ENCODE measurements at regions not wholly inside any gene's neighbourhood (a gene's known extent, or its start where the extent isn't known, plus 50 kb on each side); places are given as distances from the start of the nearest gene placed in this dataset.

GRCh38 chr5:135715267-135716055 lies 119.0 kb upstream of the SLC25A48 start:
- Mint-ChIP-seq H3K27ac (no peak overlapping the region), H3K9me3 (no peaks in the 10 kb centered on the region), H3K4me3 (no peak overlapping the region), H3K36me3 (no peaks in the 10 kb centered on the region), H3K4me1 (no peaks in the 10 kb centered on the region), H3K27me3 (peaks cover 0 to 13% (median 9%) of the 10 kb centered on the region in 5 donors)
- H3K27ac ChIP-seq (ENCODE audit: low read depth, low read length): no peak overlapping the region
- no peak overlapping the region for H3K4me3 ChIP-seq (ENCODE audit: low read length)
- H3K27me3 ChIP-seq (ENCODE audit: control insufficient read depth in 2 of 2, insufficient read depth in 2 of 2, low read length in 2 of 2): no peaks in the 10 kb centered on the region
- no peak for ATAC-seq
- ChIA-PET CTCF (no interaction called here), POLR2A (no interaction called here)
- DNase-seq: no peak
- H3K36me3 ChIP-seq (ENCODE audit: control insufficient read depth in 2 of 3, insufficient read depth in 3 of 3, low read length in 3 of 3): no peaks in the 10 kb centered on the region
- no peaks in the 10 kb centered on the region for H3K9me3 ChIP-seq (ENCODE audit: control insufficient read depth in 2 of 3, low read length in 3 of 3)
- no peaks in the 10 kb centered on the region for H3K4me1 ChIP-seq (ENCODE audit: control insufficient read depth in 2 of 2, insufficient read depth in 2 of 2, low read length in 2 of 2)
- intact Hi-C loops (cut with micrococcal nuclease): no loop called here

DNA sequence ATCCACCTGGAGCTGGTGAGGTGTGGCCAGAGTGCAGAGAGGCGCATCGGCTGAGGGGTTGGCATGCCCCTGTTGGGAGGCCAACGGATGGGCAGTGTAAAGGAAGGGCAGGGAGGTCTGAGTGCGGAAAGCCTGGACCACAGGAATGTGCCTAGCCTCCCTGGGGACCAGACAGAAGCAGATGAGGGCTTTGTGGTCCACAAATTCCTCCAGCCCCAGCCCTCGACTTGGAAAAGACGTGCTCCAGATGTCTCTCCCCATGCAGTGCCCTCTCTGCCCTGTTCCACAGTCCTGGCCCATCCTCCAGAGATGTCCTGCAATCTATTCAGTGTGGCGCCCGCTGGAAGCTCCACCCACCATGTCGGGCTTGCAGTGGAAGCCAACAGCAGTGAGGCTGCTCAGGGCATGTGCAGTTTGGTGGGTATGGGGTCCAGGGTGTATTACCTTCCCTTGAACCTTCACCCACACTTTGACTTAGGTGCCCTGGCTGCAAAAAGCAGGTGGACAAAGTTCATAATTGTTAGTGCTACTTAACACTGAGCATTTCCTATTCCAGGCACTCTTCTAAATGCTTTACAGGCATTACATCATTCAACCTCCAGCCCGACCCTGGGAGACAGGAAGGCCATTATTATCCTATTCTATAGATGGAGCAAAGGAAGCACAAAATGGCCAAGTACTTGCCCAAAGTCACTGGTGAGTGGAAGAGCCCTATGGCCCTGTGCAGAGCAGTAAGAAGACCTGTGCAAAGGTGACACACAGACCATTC lies 120.2 kb upstream of the SLC25A48 start:
- Mint-ChIP-seq H3K4me3 (no peak overlapping the region), H3K27ac (no peak overlapping the region), H3K36me3 (no peaks in the 10 kb centered on the region), H3K27me3 (peaks cover 0 to 11% (median 7%) of the 10 kb centered on the region in 5 donors), H3K4me1 (no peaks in the 10 kb centered on the region), H3K9me3 (no peaks in the 10 kb centered on the region)
- intact Hi-C loops (cut with micrococcal nuclease): no loop called here
- Histone ChIP-seq H3K4me1 (ENCODE audit: control insufficient read depth in 2 of 2, insufficient read depth in 2 of 2, low read length in 2 of 2) (no peaks in the 10 kb centered on the region), H3K9me3 (ENCODE audit: control insufficient read depth in 2 of 3, low read length in 3 of 3) (no peaks in the 10 kb centered on the region), H3K36me3 (ENCODE audit: control insufficient read depth in 2 of 3, insufficient read depth in 3 of 3, low read length in 3 of 3) (no peaks in the 10 kb centered on the region), H3K27me3 (ENCODE audit: control insufficient read depth in 2 of 2, insufficient read depth in 2 of 2, low read length in 2 of 2) (no peaks in the 10 kb centered on the region), H3K27ac (ENCODE audit: low read depth, low read length) (no peak overlapping the region), H3K4me3 (ENCODE audit: low read length) (no peak overlapping the region)
- ATAC-seq (no peak), DNase-seq (no peak)
- ChIA-PET POLR2A (no interaction called here), CTCF (no interaction called here)

GRCh38 chr5:135713161-135713915 lies 121.1 kb upstream of the SLC25A48 start:
- H3K27ac ChIP-seq (ENCODE audit: low read depth, low read length): no peak overlapping the region
- Mint-ChIP-seq H3K9me3 (no peaks in the 10 kb centered on the region), H3K27ac (no peak overlapping the region), H3K27me3 (peaks cover 0 to 13% (median 4%) of the 10 kb centered on the region in 5 donors), H3K4me3 (no peak overlapping the region), H3K4me1 (no peaks in the 10 kb centered on the region), H3K36me3 (no peaks in the 10 kb centered on the region)
- POLR2A ChIA-PET: no interaction called here
- intact Hi-C loops (cut with micrococcal nuclease): no loop called here
- H3K4me1 ChIP-seq (ENCODE audit: control insufficient read depth in 2 of 2, insufficient read depth in 2 of 2, low read length in 2 of 2): no peaks in the 10 kb centered on the region
- ATAC-seq: no peak
- H3K9me3 ChIP-seq (ENCODE audit: control insufficient read depth in 2 of 3, low read length in 3 of 3): no peaks in the 10 kb centered on the region
- CTCF ChIA-PET: no interaction called here
- H3K36me3 ChIP-seq (ENCODE audit: control insufficient read depth in 2 of 3, insufficient read depth in 3 of 3, low read length in 3 of 3): no peaks in the 10 kb centered on the region
- no peaks in the 10 kb centered on the region for H3K27me3 ChIP-seq (ENCODE audit: control insufficient read depth in 2 of 2, insufficient read depth in 2 of 2, low read length in 2 of 2)
- no peak overlapping the region for H3K4me3 ChIP-seq (ENCODE audit: low read length)
- no peak for DNase-seq

DNA sequence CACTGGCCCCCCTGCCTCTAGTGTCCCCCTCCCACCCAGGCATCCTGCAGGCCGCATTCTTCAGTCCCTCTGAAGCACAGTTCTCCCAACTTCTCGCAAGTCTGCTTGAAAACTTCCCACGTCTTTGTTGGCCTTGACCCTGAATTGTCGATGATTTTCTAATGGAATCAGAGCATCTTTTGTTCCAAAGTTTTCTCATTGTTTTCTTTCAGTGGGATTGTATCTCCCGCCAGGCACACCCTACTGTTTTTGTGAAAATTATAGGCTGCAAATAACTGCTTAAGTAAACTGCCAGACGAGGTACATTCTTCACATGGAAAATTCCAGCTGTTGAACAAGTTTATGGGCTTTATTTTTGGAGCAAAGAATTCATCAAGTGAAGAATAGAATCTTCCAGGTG lies 122.6 kb upstream of the SLC25A48 start:
- Mint-ChIP-seq H3K27me3 (peaks cover 0 to 19% (median 2%) of the 10 kb centered on the region in 5 donors), H3K4me3 (no peak overlapping the region), H3K27ac (no peak overlapping the region), H3K36me3 (no peaks in the 10 kb centered on the region), H3K9me3 (no peaks in the 10 kb centered on the region), H3K4me1 (no peaks in the 10 kb centered on the region)
- Histone ChIP-seq H3K4me3 (ENCODE audit: low read length) (no peak overlapping the region), H3K27ac (ENCODE audit: low read depth, low read length) (no peak overlapping the region), H3K4me1 (ENCODE audit: control insufficient read depth in 2 of 2, insufficient read depth in 2 of 2, low read length in 2 of 2) (no peaks in the 10 kb centered on the region), H3K27me3 (ENCODE audit: control insufficient read depth in 2 of 2, insufficient read depth in 2 of 2, low read length in 2 of 2) (no peaks in the 10 kb centered on the region), H3K9me3 (ENCODE audit: control insufficient read depth in 2 of 3, low read length in 3 of 3) (no peaks in the 10 kb centered on the region), H3K36me3 (ENCODE audit: control insufficient read depth in 2 of 3, insufficient read depth in 3 of 3, low read length in 3 of 3) (no peaks in the 10 kb centered on the region)
- POLR2A ChIA-PET: no interaction called here
- DNase-seq (no peak), ATAC-seq (no peak)
- intact Hi-C loops (cut with micrococcal nuclease): no loop called here
- CTCF ChIA-PET: no interaction called here

DNA sequence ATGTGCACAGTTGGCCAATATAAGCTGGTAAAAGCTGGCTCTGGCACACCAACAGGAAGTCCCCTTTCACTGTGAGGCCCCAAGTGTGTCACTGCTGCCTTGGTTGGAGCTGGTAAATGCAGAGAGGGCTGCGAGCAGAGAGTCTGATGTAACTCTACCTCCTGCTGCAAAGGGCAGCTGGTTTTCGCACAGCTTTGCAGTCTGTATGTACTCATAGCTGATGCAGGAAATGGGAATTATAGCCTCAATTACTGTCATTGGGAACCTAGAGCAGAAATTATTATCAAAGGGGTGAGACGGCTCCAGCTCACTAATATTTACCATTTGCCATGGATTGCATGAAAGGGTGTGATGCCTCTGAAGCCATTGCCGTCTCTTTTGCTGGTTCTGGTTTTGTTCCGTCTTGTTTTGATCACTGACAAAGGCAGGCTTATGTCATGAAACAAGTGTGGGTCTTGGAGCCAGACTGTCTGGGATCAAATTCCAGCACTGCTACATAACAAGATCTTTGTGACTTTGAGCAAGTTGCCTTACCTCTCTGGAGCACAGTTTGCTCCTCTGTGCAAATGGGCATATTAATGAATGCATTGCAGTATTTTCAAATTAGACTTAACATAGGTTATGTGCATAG lies 124.3 kb upstream of the SLC25A48 start:
- H3K9me3 ChIP-seq (ENCODE audit: control insufficient read depth in 2 of 3, low read length in 3 of 3): no peaks in the 10 kb centered on the region
- CTCF ChIA-PET: no interaction called here

DNA sequence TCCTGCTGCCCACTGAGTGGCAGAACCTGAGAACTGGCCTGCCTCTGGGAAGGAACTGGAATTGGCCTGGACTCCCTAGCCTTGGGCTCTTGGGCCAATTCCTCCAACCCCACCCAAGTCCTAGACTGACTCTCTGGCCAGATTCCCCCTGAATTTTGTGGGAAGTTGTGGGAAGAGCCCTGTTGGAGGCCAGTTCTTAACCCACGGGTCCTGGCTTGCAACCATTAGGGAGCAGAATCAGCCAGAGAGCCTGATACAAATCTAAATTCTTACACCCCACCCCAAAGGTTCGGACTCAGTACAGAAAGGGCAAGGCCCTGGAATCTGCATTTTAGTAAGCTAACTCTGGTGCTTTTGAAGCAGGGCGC lies 125.3 kb upstream of the SLC25A48 start:
- CTCF ChIA-PET: no interaction called here

More for the DNA sequence above, 124.3 kb upstream of the SLC25A48 start:
- POLR2A ChIA-PET: no interaction called here
- Mint-ChIP-seq H3K4me1 (no peaks in the 10 kb centered on the region), H3K9me3 (peaks cover 0 to 2% (median 0%) of the 10 kb centered on the region in 11 donors), H3K36me3 (no peaks in the 10 kb centered on the region), H3K27ac (no peak overlapping the region), H3K27me3 (peaks cover 0 to 23% (median 2%) of the 10 kb centered on the region in 5 donors), H3K4me3 (no peak overlapping the region)
- intact Hi-C loops (cut with micrococcal nuclease): no loop called here
- Histone ChIP-seq H3K4me1 (ENCODE audit: control insufficient read depth in 2 of 2, insufficient read depth in 2 of 2, low read length in 2 of 2) (no peaks in the 10 kb centered on the region), H3K4me3 (ENCODE audit: low read length) (no peak overlapping the region), H3K27me3 (ENCODE audit: control insufficient read depth in 2 of 2, insufficient read depth in 2 of 2, low read length in 2 of 2) (no peaks in the 10 kb centered on the region), H3K27ac (ENCODE audit: low read depth, low read length) (no peak overlapping the region), H3K36me3 (ENCODE audit: control insufficient read depth in 2 of 3, insufficient read depth in 3 of 3, low read length in 3 of 3) (no peaks in the 10 kb centered on the region)
- ATAC-seq (no peak), DNase-seq (no peak)

More for the DNA sequence above, 125.3 kb upstream of the SLC25A48 start:
- peaks cover 0 to 2% (median 0%) of the 10 kb centered on the region in 11 donors for H3K9me3 Mint-ChIP-seq
- Histone ChIP-seq H3K4me3 (ENCODE audit: low read length) (no peak overlapping the region), H3K27ac (ENCODE audit: low read depth, low read length) (no peak overlapping the region), H3K9me3 (ENCODE audit: control insufficient read depth in 2 of 3, low read length in 3 of 3) (no peaks in the 10 kb centered on the region), H3K36me3 (ENCODE audit: control insufficient read depth in 2 of 3, insufficient read depth in 3 of 3, low read length in 3 of 3) (no peaks in the 10 kb centered on the region), H3K4me1 (ENCODE audit: control insufficient read depth in 2 of 2, insufficient read depth in 2 of 2, low read length in 2 of 2) (no peaks in the 10 kb centered on the region), H3K27me3 (ENCODE audit: control insufficient read depth in 2 of 2, insufficient read depth in 2 of 2, low read length in 2 of 2) (no peaks in the 10 kb centered on the region)
- H3K4me1 Mint-ChIP-seq: no peaks in the 10 kb centered on the region
- no peak for DNase-seq
- intact Hi-C loops (cut with micrococcal nuclease): no loop called here
- peaks cover 0 to 23% (median 2%) of the 10 kb centered on the region in 5 donors for H3K27me3 Mint-ChIP-seq
- ATAC-seq: no peak
- H3K27ac Mint-ChIP-seq: no peak overlapping the region
- H3K4me3 Mint-ChIP-seq: no peak overlapping the region
- H3K36me3 Mint-ChIP-seq: no peaks in the 10 kb centered on the region
- POLR2A ChIA-PET: no interaction called here

Measured in naive thymus-derived CD4-positive, alpha-beta T cell (primary cell).